ENCODE measurements at regions not wholly inside any gene's neighbourhood (a gene's known extent, or its start where the extent isn't known, plus 50 kb on each side); places are given as distances from the start of the nearest gene placed in this dataset.

DNA sequence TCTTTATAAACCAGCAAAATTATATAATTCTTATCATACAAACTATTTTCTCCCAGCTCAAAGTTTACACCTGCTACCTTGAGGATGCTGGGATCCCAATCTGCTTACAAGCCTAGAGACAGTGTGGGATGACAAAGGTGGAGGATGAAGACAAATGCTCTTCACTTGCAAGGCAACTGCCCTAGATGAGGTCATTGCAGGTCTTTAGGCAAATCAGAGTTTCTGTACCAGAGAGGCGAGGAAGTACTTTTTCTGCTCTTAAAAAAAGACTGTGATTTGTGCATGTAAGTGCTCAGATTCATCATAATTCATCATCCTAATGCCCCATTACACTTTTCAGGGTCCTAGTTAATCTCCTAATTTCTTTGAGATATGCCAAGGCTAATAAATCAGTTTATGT is 376.1 kb downstream of the ZPLD1 start:
- Histone ChIP-seq H3K27me3 (no peaks in the 10 kb centered on the region), H3K4me3 (no peak overlapping the region), H3K9me3 (no peaks in the 10 kb centered on the region), H3K27ac (no peak overlapping the region), H3K4me1 (no peaks in the 10 kb centered on the region), H3K36me3 (no peaks in the 10 kb centered on the region)
- intact Hi-C loops (cut with DNase I): no loop called here
- TF ChIP-seq POLR2A (IDR thresholded peaks at IDR 0.05) (no peak), CTCF (IDR thresholded peaks at IDR 0.05) (no peak)
- WGBS, 2 donors: 22 to 56% methylated on average over 1 of the region's 1 CpG
- no peak for DNase-seq

- WGBS, 2 donors: 41 to 42% methylated on average over 3 of the region's 3 CpGs
- Histone ChIP-seq H3K4me1 (no peaks in the 10 kb centered on the region), H3K4me3 (no peak overlapping the region), H3K27me3 (no peaks in the 10 kb centered on the region), H3K36me3 (no peaks in the 10 kb centered on the region), H3K27ac (no peak overlapping the region), H3K9me3 (no peaks in the 10 kb centered on the region)
- intact Hi-C loops (cut with DNase I): no loop called here
- TF ChIP-seq POLR2A (IDR thresholded peaks at IDR 0.05) (no peak), CTCF (IDR thresholded peaks at IDR 0.05) (no peak)
- DNase-seq: no peak
Observed at GRCh38 chr3:102826636-102827035, 391.8 kb downstream of the ZPLD1 start.

DNA sequence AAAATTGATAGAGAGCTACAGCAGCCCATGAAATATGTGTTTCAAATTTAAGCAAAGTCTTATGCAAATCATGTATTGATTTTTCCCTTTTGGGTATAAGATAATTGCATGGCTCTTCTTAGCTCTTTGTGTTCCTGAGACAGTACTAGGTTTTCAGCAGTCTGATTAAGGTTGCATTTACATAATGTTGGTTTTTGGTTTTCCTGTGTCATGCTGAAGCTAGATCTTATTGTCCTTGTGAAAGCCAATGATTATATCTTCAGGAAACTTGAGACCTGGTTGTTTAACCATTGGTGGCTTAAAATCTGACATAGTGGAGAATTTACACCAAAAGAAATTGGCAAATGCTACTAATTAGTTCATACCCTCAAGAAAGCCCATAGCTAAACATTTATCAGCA is 392.6 kb downstream of the ZPLD1 start:
- intact Hi-C loops (cut with DNase I): no loop called here

GRCh38 chr3:102830415-102830814 is 395.6 kb downstream of the ZPLD1 start:
- no peaks in the 10 kb centered on the region for H3K4me1 ChIP-seq
- H3K27me3 ChIP-seq: no peaks in the 10 kb centered on the region
- no peaks in the 10 kb centered on the region for H3K9me3 ChIP-seq
- TF ChIP-seq POLR2A (IDR thresholded peaks at IDR 0.05): no peak
- TF ChIP-seq CTCF (IDR thresholded peaks at IDR 0.05): no peak
- intact Hi-C loops (cut with DNase I): no loop called here
- H3K4me3 ChIP-seq: no peak overlapping the region
- no peak for DNase-seq
- H3K36me3 ChIP-seq: no peaks in the 10 kb centered on the region
- 86 to 94% methylated on average over 2 to 3 of the region's 4 CpGs for WGBS, 2 donors
- no peak overlapping the region for H3K27ac ChIP-seq

More for the DNA sequence above, 392.6 kb downstream of the ZPLD1 start:
- TF ChIP-seq CTCF (IDR thresholded peaks at IDR 0.05) (no peak), POLR2A (IDR thresholded peaks at IDR 0.05) (no peak)
- no peaks in the 10 kb centered on the region for H3K9me3 ChIP-seq
- H3K4me3 ChIP-seq: no peak overlapping the region
- no peaks in the 10 kb centered on the region for H3K27me3 ChIP-seq
- no peak overlapping the region for H3K27ac ChIP-seq
- no peaks in the 10 kb centered on the region for H3K4me1 ChIP-seq
- no peak for DNase-seq
- H3K36me3 ChIP-seq: no peaks in the 10 kb centered on the region

GRCh38 chr3:102841866-102842265 is 407.1 kb downstream of the ZPLD1 start:
- Histone ChIP-seq H3K9me3 (peaks cover 0 to 7% (median 0%) of the 10 kb centered on the region in 3 donors), H3K27me3 (no peaks in the 10 kb centered on the region), H3K27ac (no peak overlapping the region), H3K4me3 (no peak overlapping the region), H3K4me1 (no peaks in the 10 kb centered on the region), H3K36me3 (no peaks in the 10 kb centered on the region)
- TF ChIP-seq POLR2A (IDR thresholded peaks at IDR 0.05) (no peak), CTCF (IDR thresholded peaks at IDR 0.05) (no peak)
- whole genome bisulfite sequencing, 2 donors: 62 to 80% methylated on average over 1 to 3 of the region's 6 CpGs
- intact Hi-C loops (cut with DNase I): no loop called here
- DNase-seq: no peak
